ENCODE measurements at regions not wholly inside any gene's neighbourhood (a gene's known extent, or its start where the extent isn't known, plus 50 kb on each side); places are given as distances from the start of the nearest gene placed in this dataset.

DNA sequence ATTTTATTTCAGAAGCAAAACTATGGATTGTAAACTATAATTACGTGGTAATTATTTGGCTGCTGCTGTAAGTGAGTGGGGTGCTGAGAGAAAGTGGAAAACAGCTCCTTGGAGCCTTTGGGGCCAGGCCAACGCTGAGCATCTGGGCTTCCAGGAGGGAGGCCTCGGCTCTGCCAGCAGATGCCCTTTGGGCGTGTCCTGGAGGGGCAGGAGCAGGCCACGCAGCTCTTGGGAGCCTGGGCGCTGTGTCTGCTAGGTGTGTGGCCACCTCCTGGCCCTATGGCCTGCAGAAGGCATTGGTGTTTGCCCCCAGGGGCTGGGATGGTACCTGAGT lies 423.3 kb downstream of the GLRX3 start:
- Mint-ChIP-seq H3K36me3 (ENCODE audit: insufficient read depth, unreplicated experiment) (no peaks in the 10 kb centered on the region), H3K9me3 (ENCODE audit: unreplicated experiment) (no peaks in the 10 kb centered on the region), H3K4me3 (ENCODE audit: unreplicated experiment) (no peak overlapping the region), H3K27ac (ENCODE audit: low read depth, unreplicated experiment) (no peak overlapping the region), H3K4me1 (ENCODE audit: insufficient read depth, unreplicated experiment) (no peaks in the 10 kb centered on the region), H3K27me3 (ENCODE audit: insufficient read depth, unreplicated experiment) (peaks cover 10% of the 10 kb centered on the region)
- TF ChIP-seq, protein P1, sequence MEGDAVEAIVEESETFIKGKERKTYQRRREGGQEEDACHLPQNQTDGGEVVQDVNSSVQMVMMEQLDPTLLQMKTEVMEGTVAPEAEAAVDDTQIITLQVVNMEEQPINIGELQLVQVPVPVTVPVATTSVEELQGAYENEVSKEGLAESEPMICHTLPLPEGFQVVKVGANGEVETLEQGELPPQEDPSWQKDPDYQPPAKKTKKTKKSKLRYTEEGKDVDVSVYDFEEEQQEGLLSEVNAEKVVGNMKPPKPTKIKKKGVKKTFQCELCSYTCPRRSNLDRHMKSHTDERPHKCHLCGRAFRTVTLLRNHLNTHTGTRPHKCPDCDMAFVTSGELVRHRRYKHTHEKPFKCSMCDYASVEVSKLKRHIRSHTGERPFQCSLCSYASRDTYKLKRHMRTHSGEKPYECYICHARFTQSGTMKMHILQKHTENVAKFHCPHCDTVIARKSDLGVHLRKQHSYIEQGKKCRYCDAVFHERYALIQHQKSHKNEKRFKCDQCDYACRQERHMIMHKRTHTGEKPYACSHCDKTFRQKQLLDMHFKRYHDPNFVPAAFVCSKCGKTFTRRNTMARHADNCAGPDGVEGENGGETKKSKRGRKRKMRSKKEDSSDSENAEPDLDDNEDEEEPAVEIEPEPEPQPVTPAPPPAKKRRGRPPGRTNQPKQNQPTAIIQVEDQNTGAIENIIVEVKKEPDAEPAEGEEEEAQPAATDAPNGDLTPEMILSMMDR (IDR thresholded peaks at IDR 0.05; ENCODE audit: unreplicated experiment) = no peak
- intact Hi-C loops (cut with micrococcal nuclease) = no loop called here
- DNase-seq (ENCODE audit: unreplicated experiment) = no peak
- BruUV-seq (replicated peaks) = no TSS peak
- POLR2A ChIA-PET = no interaction called here
- CTCF ChIA-PET = interaction anchor here (0.7 kb wide), 1 partner anchor 62 kb away, joined by 3 read pairs; no protein-coding TSS in a partner anchor

DNA sequence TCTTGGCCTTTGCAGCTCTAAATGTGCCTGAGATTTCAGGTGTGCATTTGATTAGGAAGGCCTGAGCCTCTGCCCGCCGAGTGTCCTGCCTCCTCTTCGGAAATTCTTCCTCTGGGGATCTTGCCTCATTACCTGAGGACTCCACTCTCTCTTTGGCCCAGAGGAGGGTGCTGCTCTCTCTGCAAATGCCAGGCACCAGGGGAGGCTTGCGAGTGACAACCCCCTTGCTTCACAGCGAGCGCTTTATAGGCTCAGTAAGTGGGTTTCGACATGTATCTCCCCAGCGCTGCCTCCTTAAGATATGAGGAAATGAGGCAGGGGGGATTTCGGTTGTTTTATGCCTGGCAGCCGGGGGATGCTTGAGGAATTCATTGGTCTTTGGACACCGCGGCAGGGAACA lies 423.9 kb downstream of the GLRX3 start:
- Mint-ChIP-seq H3K4me3 (ENCODE audit: unreplicated experiment) (no peak overlapping the region), H3K36me3 (ENCODE audit: insufficient read depth, unreplicated experiment) (no peaks in the 10 kb centered on the region), H3K9me3 (ENCODE audit: unreplicated experiment) (no peaks in the 10 kb centered on the region), H3K27ac (ENCODE audit: low read depth, unreplicated experiment) (no peak overlapping the region), H3K27me3 (ENCODE audit: insufficient read depth, unreplicated experiment) (peaks cover 16% of the 10 kb centered on the region), H3K4me1 (ENCODE audit: insufficient read depth, unreplicated experiment) (no peaks in the 10 kb centered on the region)
- ChIA-PET POLR2A (no interaction called here), CTCF (no interaction called here)
- DNase-seq (ENCODE audit: unreplicated experiment) = no peak
- TF ChIP-seq, protein P1 (IDR thresholded peaks at IDR 0.05; ENCODE audit: unreplicated experiment) = no peak
- intact Hi-C loops (cut with micrococcal nuclease) = no loop called here
- no TSS peak for BruUV-seq (replicated peaks)

DNA sequence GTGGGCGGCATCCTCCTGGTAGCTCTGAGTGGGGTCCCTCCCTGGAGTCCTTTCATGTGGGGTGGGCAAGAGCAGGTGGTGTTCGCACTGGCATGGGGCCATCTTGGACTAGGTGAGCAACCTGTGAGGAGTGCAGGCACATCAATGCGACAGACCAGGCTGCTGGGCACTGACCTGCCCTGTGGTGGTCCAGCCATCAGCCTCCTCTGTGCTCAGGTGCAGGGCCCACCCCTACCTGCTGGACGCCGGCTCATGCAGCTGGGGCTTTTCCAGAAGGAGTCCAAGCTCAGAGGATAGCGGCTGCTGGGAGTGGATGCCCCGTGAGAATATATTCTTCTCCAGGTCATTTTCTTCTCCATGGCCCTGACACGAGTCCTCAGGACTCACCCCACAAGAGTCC lies 424.4 kb downstream of the GLRX3 start:
- BruUV-seq (replicated peaks) = no TSS peak
- Mint-ChIP-seq H3K4me3 (ENCODE audit: unreplicated experiment) (no peak overlapping the region), H3K9me3 (ENCODE audit: unreplicated experiment) (no peaks in the 10 kb centered on the region), H3K4me1 (ENCODE audit: insufficient read depth, unreplicated experiment) (no peaks in the 10 kb centered on the region), H3K36me3 (ENCODE audit: insufficient read depth, unreplicated experiment) (no peaks in the 10 kb centered on the region), H3K27ac (ENCODE audit: low read depth, unreplicated experiment) (no peak overlapping the region), H3K27me3 (ENCODE audit: insufficient read depth, unreplicated experiment) (peaks cover 18% of the 10 kb centered on the region)
- CTCF ChIA-PET = no interaction called here
- intact Hi-C loops (cut with micrococcal nuclease) = no loop called here
- TF ChIP-seq, protein P1 (IDR thresholded peaks at IDR 0.05; ENCODE audit: unreplicated experiment) = no peak
- POLR2A ChIA-PET = no interaction called here
- no peak for DNase-seq (ENCODE audit: unreplicated experiment)

DNA sequence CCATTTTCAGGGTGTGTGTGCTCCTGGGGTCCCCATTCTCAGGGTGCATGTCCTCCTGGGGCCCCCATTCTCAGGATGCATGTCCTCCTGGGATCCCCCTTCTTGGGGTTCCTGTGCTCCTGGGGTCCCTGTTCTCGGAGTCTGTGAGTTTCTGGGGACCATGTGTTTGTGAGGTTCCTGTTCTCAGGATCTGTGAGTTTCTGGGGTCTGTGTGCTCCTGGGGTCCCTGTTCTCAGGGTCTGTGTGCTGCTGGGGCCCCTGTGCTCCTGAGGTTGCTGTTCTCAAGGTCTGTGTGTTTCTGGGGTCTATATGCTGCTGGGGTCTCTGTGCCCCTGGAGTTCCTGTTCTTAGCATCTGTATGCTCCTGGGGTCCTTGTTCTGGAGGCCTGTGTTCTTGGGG lies 425.5 kb downstream of the GLRX3 start:
- no TSS peak for BruUV-seq (replicated peaks)
- no peak overlapping the region for H3K4me3 Mint-ChIP-seq (ENCODE audit: unreplicated experiment)

More for the DNA sequence above, 425.5 kb downstream of the GLRX3 start:
- intact Hi-C loops (cut with micrococcal nuclease) = no loop called here
- H3K27me3 Mint-ChIP-seq (ENCODE audit: insufficient read depth, unreplicated experiment) = peaks cover 18% of the 10 kb centered on the region
- no peak for DNase-seq (ENCODE audit: unreplicated experiment)
- no peaks in the 10 kb centered on the region for H3K9me3 Mint-ChIP-seq (ENCODE audit: unreplicated experiment)
- TF ChIP-seq, protein P1 (IDR thresholded peaks at IDR 0.05; ENCODE audit: unreplicated experiment) = no peak
- H3K36me3 Mint-ChIP-seq (ENCODE audit: insufficient read depth, unreplicated experiment) = no peaks in the 10 kb centered on the region
- H3K4me1 Mint-ChIP-seq (ENCODE audit: insufficient read depth, unreplicated experiment) = no peaks in the 10 kb centered on the region
- POLR2A ChIA-PET = no interaction called here
- CTCF ChIA-PET = no interaction called here
- no peak overlapping the region for H3K27ac Mint-ChIP-seq (ENCODE audit: low read depth, unreplicated experiment)

All from MCF 10A (cell line).